Adipocyte (in vitro differentiated cells): ENCODE measurements at regions not wholly inside any gene's neighbourhood (a gene's known extent, or its start where the extent isn't known, plus 50 kb on each side); places are given as distances from the start of the nearest gene placed in this dataset.

ENCODE experiments used
- DNase-seq: peaks from one replicate; pipeline ENCODE4 v3.0.0-alpha.2; 2015; ENCODE audit warnings: low read depth
- H3K27me3 ChIP-seq: replicated peaks from 2 replicates; pipeline ENCODE4 v1.7.0; 2013; ENCODE audit warnings: mild to moderate bottlenecking, low read length, moderate library complexity; ENCODE audit not compliant: control insufficient read depth, insufficient read depth
- H3K36me3 ChIP-seq: 2 replicates; pipeline ENCODE4 v1.7.0; 2013; ENCODE audit warnings: low read length, mild to moderate bottlenecking, moderate library complexity; ENCODE audit not compliant: control insufficient read depth, insufficient read depth, severe bottlenecking
- H3K4me1 ChIP-seq: 2 replicates; pipeline ENCODE4 v1.7.0; 2013; ENCODE audit warnings: mild to moderate bottlenecking, low read length, moderate library complexity; ENCODE audit not compliant: control insufficient read depth, insufficient read depth
- H3K4me3 ChIP-seq: 2 replicates; pipeline ENCODE4 v1.7.0; 2013; ENCODE audit warnings: mild to moderate bottlenecking, low read length, moderate library complexity
- H3K9ac ChIP-seq: 2 replicates; pipeline ENCODE4 v1.7.0; 2013; ENCODE audit warnings: mild to moderate bottlenecking, low read length, moderate library complexity
- H3K9me3 ChIP-seq: 2 replicates; pipeline ENCODE4 v1.7.0; 2013; ENCODE audit warnings: mild to moderate bottlenecking, low read length, moderate library complexity; ENCODE audit not compliant: control insufficient read depth

DNA sequence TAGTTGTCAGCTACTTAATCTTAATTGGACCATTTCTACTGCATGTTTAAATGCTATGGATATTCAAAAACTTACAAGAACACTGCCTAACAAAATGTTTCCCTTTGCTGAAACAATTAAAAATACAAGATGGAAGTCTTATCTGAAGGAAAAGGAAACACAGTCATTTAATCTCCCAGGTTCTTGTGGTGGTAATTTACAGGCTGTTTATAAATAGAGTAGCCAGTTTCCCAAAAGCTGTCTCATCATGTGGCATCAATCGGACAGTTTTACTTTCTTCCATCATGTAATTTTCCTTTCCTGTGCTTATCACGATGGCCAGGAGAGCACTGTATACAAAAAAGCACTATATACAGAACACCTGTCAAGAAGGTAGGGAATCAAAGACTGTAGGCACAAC, 368.1 kb downstream of the ZEB2 start:
- Histone ChIP-seq H3K9ac (no peak overlapping the region), H3K4me3 (no peak overlapping the region), H3K9me3 (no peaks in the 10 kb centered on the region), H3K4me1 (peaks cover 21% of the 10 kb centered on the region), H3K36me3 (no peaks in the 10 kb centered on the region), H3K27me3 (no peaks in the 10 kb centered on the region)
- DNase-seq, result no peak

DNA sequence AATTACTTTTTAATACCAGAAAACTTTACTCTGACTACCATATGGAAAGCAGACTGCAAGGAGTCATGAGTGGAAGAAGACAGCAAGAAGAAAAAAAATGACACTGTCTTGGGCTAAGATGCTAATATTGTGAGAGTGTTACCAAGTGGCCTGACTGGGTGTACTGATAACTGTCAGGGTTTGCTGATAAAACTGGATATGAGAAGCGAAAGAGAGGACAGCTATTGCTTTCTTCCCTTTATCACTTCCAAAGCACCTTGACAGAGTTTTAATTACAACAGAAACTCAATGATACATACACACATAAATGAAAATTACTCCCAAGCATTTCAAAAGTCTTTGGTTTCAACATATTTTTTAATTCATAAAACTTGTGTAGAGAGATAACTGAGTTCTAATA, 368.5 kb downstream of the ZEB2 start:
- DNase-seq, result no peak
- Histone ChIP-seq H3K4me3 (no peak overlapping the region), H3K9me3 (no peaks in the 10 kb centered on the region), H3K4me1 (peaks cover 21% of the 10 kb centered on the region), H3K27me3 (no peaks in the 10 kb centered on the region), H3K36me3 (no peaks in the 10 kb centered on the region), H3K9ac (no peak overlapping the region)

- Histone ChIP-seq H3K4me3 (no peak overlapping the region), H3K4me1 (peaks cover 14% of the 10 kb centered on the region), H3K36me3 (no peaks in the 10 kb centered on the region), H3K9ac (no peak overlapping the region), H3K9me3 (no peaks in the 10 kb centered on the region), H3K27me3 (no peaks in the 10 kb centered on the region)
- no peak for DNase-seq
Measured at GRCh38 chr2:144147356-144147755, 372.6 kb downstream of the ZEB2 start.

GRCh38 chr2:144146876-144147275, 373.0 kb downstream of the ZEB2 start:
- Histone ChIP-seq H3K4me1 (peaks cover 14% of the 10 kb centered on the region), H3K27me3 (no peaks in the 10 kb centered on the region), H3K9ac (no peak overlapping the region), H3K9me3 (no peaks in the 10 kb centered on the region), H3K36me3 (no peaks in the 10 kb centered on the region), H3K4me3 (no peak overlapping the region)
- no peak for DNase-seq

GRCh38 chr2:144146076-144146475, 373.8 kb downstream of the ZEB2 start:
- Histone ChIP-seq H3K9me3 (no peaks in the 10 kb centered on the region), H3K4me3 (no peak overlapping the region), H3K4me1 (peaks cover 14% of the 10 kb centered on the region), H3K9ac (no peak overlapping the region), H3K36me3 (no peaks in the 10 kb centered on the region), H3K27me3 (no peaks in the 10 kb centered on the region)
- no peak for DNase-seq

DNA sequence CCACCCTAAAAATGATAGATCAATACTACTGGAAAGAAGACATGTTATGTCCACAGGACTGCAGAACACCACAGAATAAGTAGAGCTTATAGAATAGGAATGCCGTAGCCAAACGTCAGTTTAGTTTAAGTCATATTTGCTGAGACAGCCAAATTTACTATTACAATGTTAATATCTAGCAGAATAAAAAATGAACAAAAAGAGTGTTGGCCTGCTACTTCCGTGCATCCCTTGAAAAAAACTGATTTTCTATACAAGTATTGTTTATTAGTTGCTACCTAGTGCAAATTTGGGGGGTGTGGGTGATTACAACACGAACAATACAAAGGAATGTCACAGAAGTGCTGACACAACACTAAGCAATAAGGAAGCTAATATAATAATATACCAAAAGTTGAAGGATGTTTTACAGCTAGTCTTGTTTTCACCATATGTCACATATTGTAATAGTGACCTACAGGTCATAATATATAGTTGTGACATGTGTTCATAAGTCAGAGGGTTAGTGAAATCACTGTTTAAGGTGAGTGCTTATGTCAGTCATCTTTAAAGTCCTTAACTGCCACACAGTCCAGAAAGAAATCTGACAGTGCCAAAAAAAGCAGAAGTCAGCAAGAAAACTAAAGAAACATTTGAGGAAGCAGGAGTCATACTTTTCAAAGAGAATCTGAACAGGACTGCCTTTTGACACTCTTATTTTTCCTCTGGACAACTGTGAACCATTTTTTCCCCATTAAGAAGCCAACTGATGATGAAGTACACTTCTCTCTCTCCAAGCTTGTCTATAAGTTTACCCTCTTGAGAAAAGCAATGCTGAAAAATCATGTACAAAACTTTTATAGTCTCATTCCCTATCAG, 376.4 kb downstream of the ZEB2 start:
- H3K4me3 ChIP-seq, result no peak overlapping the region
- H3K4me1 ChIP-seq, result peaks cover 14% of the 10 kb centered on the region
- DNase-seq, result no peak
- no peaks in the 10 kb centered on the region for H3K36me3 ChIP-seq
- H3K9me3 ChIP-seq, result no peaks in the 10 kb centered on the region
- peak overlapping the region; percentile 34 for H3K9ac ChIP-seq
- no peaks in the 10 kb centered on the region for H3K27me3 ChIP-seq

DNA sequence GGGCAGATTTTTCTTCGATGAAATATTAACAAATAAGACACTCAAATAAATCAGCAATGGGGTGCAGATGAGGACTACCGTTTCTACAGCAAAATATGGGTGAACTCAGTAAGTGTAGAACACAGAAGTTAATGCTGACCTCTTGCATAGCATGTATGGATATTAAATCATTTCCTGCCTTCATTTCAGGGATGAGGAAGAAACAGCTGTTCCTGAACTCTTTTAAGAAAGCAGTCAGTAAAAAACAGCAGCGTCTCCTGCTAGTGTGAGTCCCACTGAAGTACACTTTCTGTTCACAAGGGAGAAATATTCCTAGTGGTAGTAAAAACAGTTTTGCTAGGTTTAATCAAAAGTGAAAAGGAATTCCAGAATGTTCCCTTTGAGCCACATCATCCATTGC, 379.0 kb downstream of the ZEB2 start:
- no peak overlapping the region for H3K9ac ChIP-seq
- no peak for DNase-seq
- no peaks in the 10 kb centered on the region for H3K9me3 ChIP-seq
- no peak overlapping the region for H3K4me3 ChIP-seq
- peaks cover 7% of the 10 kb centered on the region for H3K36me3 ChIP-seq
- no peaks in the 10 kb centered on the region for H3K27me3 ChIP-seq
- peaks cover 14% of the 10 kb centered on the region for H3K4me1 ChIP-seq

DNA sequence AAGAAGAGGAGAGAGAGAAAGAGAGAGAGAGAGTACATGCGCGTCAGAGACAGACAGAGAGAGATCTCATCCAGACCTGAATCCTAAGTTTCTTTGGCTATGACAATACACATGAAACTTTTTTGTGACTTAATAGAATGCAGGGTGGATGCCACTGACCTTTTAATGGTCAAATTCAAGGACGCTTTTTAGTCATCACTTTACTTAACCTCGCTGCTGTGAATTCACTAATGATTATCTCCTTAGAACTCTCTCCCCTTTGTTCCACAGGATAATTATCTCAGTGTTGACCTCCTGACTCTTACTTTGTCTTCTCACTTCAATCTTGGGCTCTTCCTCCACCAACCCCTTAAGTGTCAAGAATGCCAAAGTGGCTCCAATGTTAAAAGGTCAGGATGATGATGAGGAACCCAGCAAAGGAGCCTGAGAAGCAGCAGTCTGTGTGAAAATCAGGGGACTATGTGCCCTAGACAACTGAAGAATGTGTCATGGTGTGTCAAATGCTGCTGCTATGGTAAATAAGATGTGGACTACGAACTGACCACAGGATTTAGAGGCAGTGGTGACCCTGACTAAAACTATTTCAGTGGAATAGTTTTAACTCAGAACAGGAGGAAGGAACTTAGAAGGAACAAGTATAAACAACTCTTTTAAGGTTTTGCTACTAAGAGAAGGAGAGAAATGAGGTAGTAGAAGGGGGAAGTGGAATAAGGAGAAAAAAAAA, 382.1 kb downstream of the ZEB2 start:
- Histone ChIP-seq H3K9me3 (no peaks in the 10 kb centered on the region), H3K4me1 (no peaks in the 10 kb centered on the region), H3K9ac (no peak overlapping the region), H3K36me3 (peaks cover 10% of the 10 kb centered on the region), H3K4me3 (no peak overlapping the region), H3K27me3 (no peaks in the 10 kb centered on the region)
- DNase-seq, result peak; percentile 56

DNA sequence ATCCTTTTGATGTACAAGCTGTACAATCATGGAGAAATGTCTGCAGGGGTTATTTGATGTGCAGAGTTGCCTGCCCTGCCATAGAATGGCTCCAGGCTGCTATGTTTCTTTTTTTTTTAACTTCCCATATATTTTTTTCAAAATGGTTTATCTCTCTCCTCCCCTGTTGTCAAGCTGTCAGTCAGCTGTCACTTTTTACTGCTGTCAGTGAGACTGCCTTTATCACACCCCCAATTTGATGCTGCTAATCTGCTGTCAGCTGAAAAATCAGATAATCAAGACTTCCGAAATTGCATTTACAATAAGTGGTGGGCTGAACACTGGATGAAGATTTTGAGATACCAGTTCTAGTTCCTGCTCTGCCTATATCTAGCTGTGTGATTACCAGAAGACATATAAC, 382.6 kb downstream of the ZEB2 start:
- Histone ChIP-seq H3K27me3 (no peaks in the 10 kb centered on the region), H3K4me1 (no peaks in the 10 kb centered on the region), H3K4me3 (no peak overlapping the region), H3K9ac (no peak overlapping the region), H3K36me3 (peaks cover 10% of the 10 kb centered on the region), H3K9me3 (no peaks in the 10 kb centered on the region)
- no peak for DNase-seq

- DNase-seq, result no peak
- Histone ChIP-seq H3K4me1 (no peaks in the 10 kb centered on the region), H3K27me3 (no peaks in the 10 kb centered on the region), H3K36me3 (peaks cover 10% of the 10 kb centered on the region), H3K4me3 (no peak overlapping the region), H3K9ac (no peak overlapping the region), H3K9me3 (no peaks in the 10 kb centered on the region)
Measured at GRCh38 chr2:144136297-144137010, 383.5 kb downstream of the ZEB2 start.

DNA sequence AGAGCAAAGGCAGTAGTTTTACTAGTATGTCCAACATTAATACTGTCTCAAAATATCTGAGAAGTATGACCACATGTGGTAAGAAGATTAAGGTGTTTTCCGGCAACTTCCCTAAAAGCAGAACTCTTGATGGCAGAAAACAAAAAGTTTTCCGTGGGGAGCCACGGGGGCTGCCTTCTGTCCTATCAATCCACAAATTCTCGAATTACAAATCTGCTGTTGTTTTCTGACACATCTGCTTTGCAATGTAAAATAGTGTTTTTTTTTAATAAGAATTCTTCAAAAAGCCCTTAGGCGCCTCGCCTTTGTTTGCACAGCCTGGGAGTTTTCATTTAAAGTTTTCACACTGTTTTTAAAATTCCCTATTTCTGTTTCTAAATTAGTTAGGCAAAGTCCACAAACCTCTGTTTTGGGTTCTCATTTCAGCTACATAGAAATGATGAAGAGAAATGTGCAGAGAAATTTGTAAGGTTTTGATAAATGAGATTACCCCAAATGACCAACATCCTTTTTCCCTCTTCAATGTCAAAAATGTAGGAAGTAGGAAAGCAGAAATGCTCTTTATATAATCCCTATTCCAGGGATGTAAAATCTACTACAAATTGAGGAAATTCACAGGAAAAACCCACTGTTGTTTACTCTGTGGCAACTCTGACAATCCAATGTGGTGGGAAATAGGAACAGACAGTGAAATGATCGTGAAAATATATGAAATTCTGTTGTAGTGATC, 385.8 kb downstream of the ZEB2 start:
- Histone ChIP-seq H3K27me3 (no peaks in the 10 kb centered on the region), H3K36me3 (peaks cover 10% of the 10 kb centered on the region), H3K9me3 (no peaks in the 10 kb centered on the region), H3K4me3 (no peak overlapping the region), H3K4me1 (no peaks in the 10 kb centered on the region), H3K9ac (no peak overlapping the region)
- no peak for DNase-seq
